Transverse colon (tissue), 4 donors: ENCODE measurements at regions not wholly inside any gene's neighbourhood (a gene's known extent, or its start where the extent isn't known, plus 50 kb on each side); places are given as distances from the start of the nearest gene placed in this dataset.

ENCODE experiments used
- CTCF ChIP-seq, 5 experiments: fragments of 200-600 bp in 3 of 5; fragments of 450-650 bp in 2 of 5; sonication (generic) in 3 of 5; IDR thresholded peaks; 1 replicate in 2 of 5; 2 replicates in 3 of 5; pipeline ENCODE4 v1.5.1; 2016 to 2017; ENCODE audit warnings: antibody characterized with exemption in 5 of 5, inconsistent platforms in 3 of 5, mild to moderate bottlenecking in 2 of 5, moderate library complexity in 1 of 5
- EP300 ChIP-seq: sonication (generic); formaldehyde crosslinking; IDR thresholded peaks from one replicate; pipeline ENCODE4 v1.6.1; 2017; ENCODE audit warnings: antibody characterized with exemption, low read depth
- POLR2A ChIP-seq: fragments of 450-650 bp; IDR thresholded peaks from one replicate; pipeline ENCODE4 v1.6.1; 2016; ENCODE audit warnings: antibody characterized with exemption, mild to moderate bottlenecking, moderate library complexity
- POLR2AphosphoS5 ChIP-seq, 3 donors: sonication (generic); formaldehyde crosslinking; IDR thresholded peaks; one replicate each; pipeline ENCODE4 v1.6.1; 2016; ENCODE audit warnings: antibody characterized with exemption in 3 of 3

DNA sequence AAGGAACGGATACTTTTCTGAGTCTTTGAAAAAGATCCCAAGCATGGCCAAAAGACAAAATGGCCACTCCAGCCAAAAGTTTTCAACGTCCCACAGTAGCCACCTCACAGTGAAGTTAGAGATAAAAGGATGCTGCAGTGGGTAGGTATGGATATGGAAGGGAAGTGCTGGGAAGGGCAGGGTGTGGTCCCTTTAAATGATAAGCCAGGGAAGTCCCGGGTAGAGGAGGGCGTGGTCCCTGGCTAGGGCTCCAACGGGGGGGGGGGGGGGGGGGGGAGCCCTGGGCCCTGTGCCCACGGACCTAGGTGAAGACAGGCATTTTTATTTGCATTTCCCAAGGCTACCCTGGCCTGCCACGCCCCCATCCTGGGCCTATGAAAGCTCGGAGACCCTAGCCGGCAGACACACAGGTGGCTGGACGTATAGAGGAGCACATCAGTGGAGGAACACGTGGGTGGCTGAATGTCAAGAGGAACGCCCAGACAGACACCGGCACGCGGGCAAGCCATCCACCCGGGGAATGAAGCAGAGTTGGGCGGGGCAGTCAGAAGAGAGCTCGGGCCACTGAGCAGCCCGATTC is 306.7 kb downstream of the NFIB start:
- TF ChIP-seq POLR2A (no peak), POLR2AphosphoS5 (IDR thresholded peaks at IDR 0.05) (no peak), CTCF (IDR thresholded peaks at IDR 0.05) (no peak), EP300 (no peak)
